ENCODE measurements at regions not wholly inside any gene's neighbourhood (a gene's known extent, or its start where the extent isn't known, plus 50 kb on each side); places are given as distances from the start of the nearest gene placed in this dataset.
A peak's percentile ranks its signal among the peaks of the same experiment; 100 is the strongest.

DNA sequence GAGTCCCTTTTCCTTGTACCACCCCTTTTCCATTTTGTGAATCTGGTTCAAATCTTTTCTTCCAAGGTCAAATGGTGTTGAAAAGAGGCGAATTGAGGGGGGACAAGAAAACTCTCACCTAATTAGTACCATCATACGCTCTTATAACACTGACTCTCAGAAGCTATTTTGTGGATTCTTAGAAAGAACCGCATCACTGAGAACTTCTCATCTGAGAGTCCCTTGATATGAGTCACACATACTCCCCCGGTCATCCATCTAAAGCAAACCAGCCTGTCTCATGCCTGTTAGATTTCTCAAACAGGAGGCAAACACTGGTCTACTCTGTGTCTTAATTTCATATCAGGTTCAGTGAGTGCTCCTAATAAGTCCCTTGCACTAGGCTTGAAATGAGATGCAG is 76.5 kb upstream of the SPRED1 start:
- DNase-seq (ENCODE audit: low spot score): peak; percentile 78

DNA sequence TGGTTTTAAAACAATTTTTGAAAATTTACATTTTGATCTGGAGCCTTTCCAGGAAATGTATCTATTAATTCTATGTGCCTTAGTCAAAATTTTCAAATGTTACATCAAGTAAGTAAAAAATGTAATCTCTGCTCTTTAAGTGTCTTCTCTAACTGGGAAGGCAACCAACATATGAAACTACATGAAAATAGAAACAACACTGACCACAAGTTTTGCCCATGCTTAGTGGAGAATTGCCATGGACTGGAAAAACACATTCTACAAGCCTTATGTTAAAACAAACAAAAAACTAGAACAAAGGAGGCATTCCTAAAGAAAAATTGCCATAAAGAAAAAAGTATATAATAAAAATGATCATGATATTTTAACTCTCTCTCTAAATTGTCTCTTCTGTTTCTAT is 75.9 kb upstream of the SPRED1 start:
- DNase-seq (ENCODE audit: low spot score): no peak

DNA sequence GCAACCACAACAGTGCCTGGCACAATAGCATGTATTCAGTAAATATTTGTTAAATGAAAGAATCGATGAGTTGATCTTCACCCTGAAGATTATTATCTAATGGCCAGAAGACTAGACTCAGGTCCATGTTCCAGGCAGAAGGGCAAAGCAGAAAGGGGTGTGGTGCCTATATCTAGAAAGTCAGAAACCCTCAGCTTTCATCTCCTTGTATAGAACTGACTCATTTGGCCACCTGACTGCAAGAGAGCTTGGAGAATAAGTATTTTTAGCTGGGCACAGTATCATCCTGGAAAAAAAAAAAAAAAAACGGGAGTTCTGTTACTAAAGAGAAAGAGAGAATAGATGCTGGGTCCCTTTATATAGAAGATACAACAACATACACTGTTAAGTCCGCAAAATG is 69.7 kb upstream of the SPRED1 start:
- DNase-seq (ENCODE audit: low spot score): no peak

DNA sequence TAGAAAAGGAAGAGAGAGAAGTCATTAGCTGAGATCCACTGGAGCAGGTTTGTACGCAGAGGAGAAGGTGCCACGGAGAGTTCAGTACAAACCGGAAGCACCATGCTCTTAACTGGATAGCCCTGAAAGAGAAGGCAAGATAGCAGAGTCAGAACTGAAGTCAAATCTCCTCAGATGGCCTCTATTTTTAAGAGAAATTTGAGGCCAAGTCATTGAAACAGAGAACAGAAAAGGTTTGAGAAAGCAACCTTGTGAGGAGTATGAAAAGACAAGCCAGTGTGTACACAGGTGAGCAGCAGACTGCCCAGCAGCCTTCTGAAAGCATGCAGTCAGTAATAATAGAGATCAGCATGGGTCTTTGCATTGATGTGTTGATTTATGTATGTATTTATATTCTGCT is 66.1 kb upstream of the SPRED1 start:
- no peak for DNase-seq (ENCODE audit: low spot score)

DNA sequence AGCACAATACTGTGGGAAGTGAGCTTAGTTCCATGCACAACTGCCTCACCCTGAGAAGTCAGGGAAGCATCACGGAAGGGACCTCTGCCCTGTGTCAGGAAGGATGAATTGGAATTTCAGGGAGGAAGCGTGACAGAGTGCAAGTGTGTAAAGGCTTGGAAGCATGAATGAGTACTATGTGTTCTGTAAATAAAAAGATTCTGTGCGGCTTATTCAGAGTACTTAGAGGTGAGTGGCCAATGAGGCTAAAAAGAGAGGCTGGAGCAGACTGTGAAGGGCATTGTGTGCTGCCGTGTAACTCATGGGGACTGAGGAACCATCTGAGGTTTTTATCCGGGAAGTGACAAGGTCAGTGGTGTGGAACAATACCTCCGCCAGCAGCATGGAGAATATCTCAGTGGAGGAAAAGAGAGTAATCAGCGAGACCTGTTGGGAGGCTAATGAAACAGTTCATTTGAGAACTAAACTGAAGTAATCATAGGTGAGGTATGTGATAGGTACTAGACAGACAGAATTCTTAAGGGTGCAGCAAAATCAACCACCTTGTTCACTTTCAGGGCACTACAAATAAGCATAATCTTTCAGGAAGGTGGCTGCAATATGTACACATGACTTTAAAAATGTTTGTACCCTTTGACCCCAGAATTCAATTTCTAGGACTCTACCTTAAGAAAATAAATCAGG is 64.9 kb upstream of the SPRED1 start:
- DNase-seq (ENCODE audit: low spot score): no peak

DNA sequence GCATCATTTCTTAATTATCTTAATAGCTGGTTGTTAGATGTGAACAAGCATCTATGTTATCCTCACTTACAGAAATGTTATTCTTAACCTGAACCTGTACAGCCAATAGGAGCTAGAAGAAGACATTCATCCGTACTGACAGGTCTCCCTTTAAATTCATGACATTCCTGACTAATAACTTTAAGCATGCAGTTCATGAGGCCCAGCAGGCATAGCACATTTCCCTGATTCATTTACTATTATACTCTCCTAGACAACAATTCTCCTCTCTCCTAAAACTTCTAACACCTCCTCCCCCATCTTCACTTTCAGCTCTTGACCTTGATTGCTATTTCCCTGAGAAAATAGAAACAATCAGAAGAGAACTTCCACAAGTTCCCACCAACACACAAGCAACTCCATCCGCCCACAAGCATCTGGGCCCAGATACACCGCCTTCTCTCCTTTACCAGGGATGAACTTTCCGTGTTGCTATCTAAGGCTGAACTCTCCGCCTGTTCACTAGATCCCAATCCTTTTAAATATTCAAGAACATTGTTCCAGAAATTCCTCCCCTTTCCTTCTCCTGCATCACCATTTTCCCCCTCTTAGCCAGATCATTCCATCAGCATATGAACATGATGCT is 62.9 kb upstream of the SPRED1 start:
- DNase-seq (ENCODE audit: low spot score): no peak

DNA sequence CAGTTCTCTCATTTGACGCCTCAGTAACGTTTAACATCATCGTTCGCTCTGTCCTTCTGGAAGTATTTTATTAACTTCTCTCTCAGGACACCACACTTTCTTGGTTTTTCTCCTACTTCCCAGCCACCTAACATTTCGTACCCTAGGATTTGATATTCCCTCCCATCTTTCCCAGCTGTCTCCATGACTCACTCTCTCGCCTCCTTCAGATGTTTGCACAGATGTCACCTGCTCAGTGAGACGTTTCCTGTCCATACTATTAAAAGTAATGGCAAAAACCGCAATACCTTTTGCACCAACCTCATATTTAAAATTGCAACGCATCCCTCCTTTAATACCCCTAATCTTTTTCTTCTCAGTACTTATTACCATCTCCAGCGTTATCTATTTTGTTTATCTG is 62.1 kb upstream of the SPRED1 start:
- no peak for DNase-seq (ENCODE audit: low spot score)

DNA sequence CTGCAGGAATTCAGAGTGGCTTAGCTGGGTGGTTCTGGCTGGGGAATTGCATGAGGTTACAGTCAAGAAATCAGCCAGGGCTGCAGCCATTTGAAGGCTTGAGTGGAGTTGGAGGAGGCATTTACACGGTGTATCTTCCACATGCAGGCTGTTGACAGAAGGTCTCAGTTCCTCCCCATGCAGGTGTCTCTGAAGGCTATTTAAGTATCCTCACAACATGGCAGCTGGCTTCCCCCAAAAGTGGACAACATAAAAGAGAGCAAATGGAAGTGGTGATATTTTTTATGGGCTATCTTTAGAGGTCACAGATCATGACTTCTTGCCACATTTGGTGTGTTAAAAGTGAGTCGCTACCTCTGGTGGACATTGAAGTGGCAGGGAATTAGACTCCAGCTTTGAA is 60.1 kb upstream of the SPRED1 start:
- no peak for DNase-seq (ENCODE audit: low spot score)

DNA sequence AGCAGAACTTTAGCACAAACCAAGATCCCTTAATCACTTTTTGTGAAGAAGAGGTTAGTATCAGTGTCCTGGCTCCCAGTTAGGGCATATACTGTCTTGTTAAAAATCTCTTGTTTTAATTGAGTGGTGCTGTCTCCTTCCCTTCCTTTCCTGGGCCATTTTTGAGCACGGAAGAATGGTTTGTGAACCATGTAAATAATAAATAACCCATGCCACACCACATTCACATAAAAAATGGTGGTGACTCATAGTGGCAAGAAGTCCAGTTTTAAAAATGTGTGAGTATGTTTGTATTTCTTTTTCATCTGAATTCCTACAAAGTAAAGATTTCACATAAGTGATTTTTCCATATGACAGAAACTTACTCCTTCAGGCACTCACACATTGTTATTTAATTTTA is 59.1 kb upstream of the SPRED1 start:
- no peak for DNase-seq (ENCODE audit: low spot score)

DNA sequence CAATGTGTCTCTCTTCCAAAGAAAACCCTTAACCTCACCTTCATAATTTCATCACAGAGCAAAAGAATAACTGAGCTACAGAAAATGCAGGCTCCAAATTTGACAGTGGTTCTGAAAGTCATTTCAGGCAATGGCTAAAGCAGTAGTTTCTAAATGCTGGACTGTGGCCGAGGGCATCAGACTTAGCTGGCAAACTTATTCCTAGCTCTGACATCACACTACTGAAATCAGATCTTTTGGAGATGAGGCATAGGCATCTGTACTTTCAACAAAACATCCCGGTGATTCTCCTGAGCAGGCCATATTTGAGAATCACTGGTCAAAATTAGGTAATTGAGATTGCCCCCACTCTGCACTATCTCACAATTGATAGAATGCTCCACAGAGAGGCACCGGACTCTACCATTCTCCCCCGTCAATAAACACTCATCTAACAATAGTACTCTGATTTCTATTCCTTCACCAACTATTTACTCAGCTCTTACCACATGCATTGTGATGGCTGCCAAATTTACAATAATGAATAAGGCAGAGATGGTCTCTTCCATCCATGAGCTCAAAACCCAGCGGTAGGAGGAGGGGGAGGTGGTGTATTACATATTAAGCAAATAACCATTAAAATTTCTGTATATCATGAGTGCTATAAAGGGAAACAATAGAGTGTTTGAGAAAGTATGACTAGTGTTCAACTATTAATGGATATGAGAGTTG is 57.3 kb upstream of the SPRED1 start:
- DNase-seq (ENCODE audit: low spot score): peak; percentile 42

DNA sequence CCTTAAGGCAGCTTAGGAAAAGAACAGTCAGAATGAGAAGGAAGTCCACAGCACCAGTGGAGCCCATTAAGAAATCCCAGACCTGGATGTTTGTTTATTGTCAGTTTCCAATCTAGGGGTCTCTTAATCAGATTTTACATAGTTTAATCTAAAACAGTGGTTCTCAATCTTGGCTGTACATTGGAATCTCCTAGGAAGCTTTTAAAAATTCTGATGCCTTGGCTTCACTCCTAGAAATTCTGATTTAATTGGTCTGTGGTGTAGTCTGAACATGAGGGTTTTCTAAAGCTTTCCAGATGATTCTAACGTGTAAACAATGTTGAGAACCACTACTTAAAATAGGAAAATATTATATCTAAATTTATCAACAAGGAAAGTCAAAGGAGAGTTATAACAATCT is 56.6 kb upstream of the SPRED1 start:
- no peak for DNase-seq (ENCODE audit: low spot score)

DNA sequence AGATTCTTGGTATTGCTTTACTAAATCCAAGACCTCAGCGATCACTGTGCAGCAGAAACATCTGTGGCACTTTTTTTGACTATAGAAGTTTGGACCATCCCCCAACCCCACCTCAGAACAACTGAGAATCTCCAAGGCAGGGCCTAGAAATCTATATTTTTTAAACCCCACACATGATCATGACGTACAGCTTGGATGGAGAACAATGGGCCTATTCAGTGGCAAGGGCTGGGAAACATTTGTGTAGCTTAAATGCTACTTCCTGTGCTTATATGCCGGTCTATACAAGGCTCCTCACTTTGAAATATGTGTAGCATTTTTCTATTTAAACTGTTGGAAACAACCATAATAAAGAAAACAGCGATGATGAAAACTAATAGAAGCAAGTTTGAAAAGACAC is 55.1 kb upstream of the SPRED1 start:
- DNase-seq (ENCODE audit: low spot score): no peak

DNA sequence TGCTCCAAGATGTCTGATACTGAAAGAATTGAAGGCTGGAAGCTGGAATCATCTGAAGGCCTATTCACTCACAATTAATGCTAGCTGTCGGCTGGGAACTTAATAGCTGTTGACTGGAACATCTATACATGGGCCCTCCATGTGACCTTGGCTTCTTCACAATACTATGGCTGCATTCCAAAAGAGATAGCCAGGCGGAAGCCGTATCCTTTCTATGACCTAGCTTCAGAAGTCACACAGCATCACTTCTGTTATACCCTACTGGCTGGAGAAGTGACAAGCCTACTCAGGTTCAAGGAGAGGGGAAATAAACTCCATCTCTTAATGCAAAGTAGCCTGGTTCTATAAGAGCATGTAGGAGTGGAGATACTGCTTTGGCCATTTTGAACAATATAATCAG is 50.9 kb upstream of the SPRED1 start:
- DNase-seq (ENCODE audit: low spot score): no peak

DNA sequence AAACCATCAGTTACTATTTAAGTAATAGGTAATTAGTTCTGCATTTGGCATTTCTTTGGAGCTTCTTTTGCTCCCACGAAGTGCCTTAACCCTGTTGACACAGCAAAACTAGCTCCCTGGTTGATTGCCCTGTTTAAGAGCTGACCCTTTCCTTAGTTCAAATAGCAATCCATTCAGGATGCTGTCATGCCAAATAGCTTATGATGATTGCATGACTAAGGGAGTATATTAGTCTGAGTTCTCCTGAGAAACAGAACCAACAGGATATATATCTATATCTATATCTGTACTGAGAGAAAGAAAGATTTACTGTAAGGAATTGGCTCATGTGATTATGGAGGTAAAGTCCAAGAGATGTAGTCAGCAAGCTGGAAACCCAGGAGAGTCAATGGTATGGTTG is 50.3 kb upstream of the SPRED1 start:
- no peak for DNase-seq (ENCODE audit: low spot score)

Measured in AG08395 (cell line).